ENCODE measurements at regions not wholly inside any gene's neighbourhood (a gene's known extent, or its start where the extent isn't known, plus 50 kb on each side); places are given as distances from the start of the nearest gene placed in this dataset.

GRCh38 chr6:90386399-90387382 is 90.0 kb upstream of the BACH2 start:
- H3K9me3 Mint-ChIP-seq (ENCODE audit: unreplicated experiment) = no peaks in the 10 kb centered on the region
- H3K36me3 Mint-ChIP-seq (ENCODE audit: low read depth, unreplicated experiment) = no peaks in the 10 kb centered on the region
- no peak for TF ChIP-seq CTCF (IDR thresholded peaks at IDR 0.05; ENCODE audit: unreplicated experiment)
- peaks cover 1% of the 10 kb centered on the region for H3K27me3 Mint-ChIP-seq (ENCODE audit: unreplicated experiment)
- no peak overlapping the region for H3K27ac Mint-ChIP-seq (ENCODE audit: unreplicated experiment)
- peaks cover 4% of the 10 kb centered on the region for H3K4me1 Mint-ChIP-seq (ENCODE audit: unreplicated experiment)
- no peak for DNase-seq (ENCODE audit: low spot score)
- no peak overlapping the region for H3K4me3 Mint-ChIP-seq (ENCODE audit: unreplicated experiment)

- no peak for DNase-seq (ENCODE audit: low spot score)
- no peak overlapping the region for H3K4me3 Mint-ChIP-seq (ENCODE audit: unreplicated experiment)
- no peaks in the 10 kb centered on the region for H3K27me3 Mint-ChIP-seq (ENCODE audit: unreplicated experiment)
- H3K27ac Mint-ChIP-seq (ENCODE audit: unreplicated experiment) = no peak overlapping the region
- TF ChIP-seq CTCF (IDR thresholded peaks at IDR 0.05; ENCODE audit: unreplicated experiment) = no peak
- no peaks in the 10 kb centered on the region for H3K9me3 Mint-ChIP-seq (ENCODE audit: unreplicated experiment)
- peaks cover 4% of the 10 kb centered on the region for H3K4me1 Mint-ChIP-seq (ENCODE audit: unreplicated experiment)
- no peaks in the 10 kb centered on the region for H3K36me3 Mint-ChIP-seq (ENCODE audit: low read depth, unreplicated experiment)
Observed at GRCh38 chr6:90385759-90386313, 89.2 kb upstream of the BACH2 start.

- Mint-ChIP-seq H3K36me3 (ENCODE audit: low read depth, unreplicated experiment) (no peaks in the 10 kb centered on the region), H3K9me3 (ENCODE audit: unreplicated experiment) (no peaks in the 10 kb centered on the region), H3K27me3 (ENCODE audit: unreplicated experiment) (no peaks in the 10 kb centered on the region), H3K4me3 (ENCODE audit: unreplicated experiment) (no peak overlapping the region), H3K4me1 (ENCODE audit: unreplicated experiment) (peaks cover 4% of the 10 kb centered on the region), H3K27ac (ENCODE audit: unreplicated experiment) (no peak overlapping the region)
- no peak for DNase-seq (ENCODE audit: low spot score)
- TF ChIP-seq CTCF (IDR thresholded peaks at IDR 0.05; ENCODE audit: unreplicated experiment) = no peak
Observed at GRCh38 chr6:90384720-90385119, 88.1 kb upstream of the BACH2 start.

GRCh38 chr6:90383196-90383822 is 86.7 kb upstream of the BACH2 start:
- H3K4me3 Mint-ChIP-seq (ENCODE audit: unreplicated experiment) = no peak overlapping the region
- no peak for TF ChIP-seq CTCF (IDR thresholded peaks at IDR 0.05; ENCODE audit: unreplicated experiment)
- H3K27me3 Mint-ChIP-seq (ENCODE audit: unreplicated experiment) = no peaks in the 10 kb centered on the region
- H3K27ac Mint-ChIP-seq (ENCODE audit: unreplicated experiment) = no peak overlapping the region
- H3K9me3 Mint-ChIP-seq (ENCODE audit: unreplicated experiment) = no peaks in the 10 kb centered on the region
- peaks cover 4% of the 10 kb centered on the region for H3K4me1 Mint-ChIP-seq (ENCODE audit: unreplicated experiment)
- DNase-seq (ENCODE audit: low spot score) = no peak
- no peaks in the 10 kb centered on the region for H3K36me3 Mint-ChIP-seq (ENCODE audit: low read depth, unreplicated experiment)
